SK-N-MC (cell line): ENCODE measurements at regions not wholly inside any gene's neighbourhood (a gene's known extent, or its start where the extent isn't known, plus 50 kb on each side); places are given as distances from the start of the nearest gene placed in this dataset.

Experiments used
- EZH2 ChIP-seq: fragments of 200-600 bp; sonication (generic); IDR thresholded peaks from one replicate; pipeline ENCODE4 v1.6.1; 2017; ENCODE audit warnings: antibody characterized with exemption
- POLR2AphosphoS5 ChIP-seq: IDR thresholded peaks from 2 replicates; pipeline ENCODE4 v1.6.1; 2012; ENCODE audit warnings: mild to moderate bottlenecking, low read depth, low read length, borderline replicate concordance

DNA sequence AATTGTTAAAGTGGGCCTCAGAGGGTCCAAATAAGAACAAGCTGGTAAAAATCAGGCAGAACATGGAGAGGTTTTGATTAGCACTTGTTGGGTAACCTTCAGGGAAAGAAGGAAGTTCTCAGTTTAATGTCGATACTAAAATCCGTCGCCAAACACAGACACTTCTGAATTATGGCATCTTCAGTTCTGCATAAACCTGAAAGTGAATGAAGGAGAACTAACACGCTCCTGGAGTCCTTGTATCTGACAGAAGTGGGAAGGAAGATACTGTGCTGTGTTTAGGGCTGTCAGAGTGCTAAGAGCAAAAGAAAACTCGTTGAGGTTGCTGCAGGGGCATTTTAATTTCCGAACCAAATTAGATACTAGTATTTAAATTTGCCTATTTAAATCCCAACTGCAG is 106.2 kb downstream of the TMA16 start:
- TF ChIP-seq EZH2 (no peak), POLR2AphosphoS5 (no peak)
